T-helper 9 cell (primary cell): ENCODE measurements at regions not wholly inside any gene's neighbourhood (a gene's known extent, or its start where the extent isn't known, plus 50 kb on each side); places are given as distances from the start of the nearest gene placed in this dataset.
"Not testable (repeated sequence)": the region's sequence is repeated elsewhere in the genome, so short reads cannot be mapped to it uniquely, and the experiment has no call there.

Source experiments
- DNase-seq: peaks from one replicate; pipeline ENCODE4 v3.0.0-alpha.2; 2020

- no peak for DNase-seq
Measured at GRCh38 chr5:15191012-15191411, 309.0 kb upstream of the FBXL7 start.

- DNase-seq = no peak
Measured at GRCh38 chr5:15183520-15183919, 311.9 kb upstream of the ANKH start.

DNA sequence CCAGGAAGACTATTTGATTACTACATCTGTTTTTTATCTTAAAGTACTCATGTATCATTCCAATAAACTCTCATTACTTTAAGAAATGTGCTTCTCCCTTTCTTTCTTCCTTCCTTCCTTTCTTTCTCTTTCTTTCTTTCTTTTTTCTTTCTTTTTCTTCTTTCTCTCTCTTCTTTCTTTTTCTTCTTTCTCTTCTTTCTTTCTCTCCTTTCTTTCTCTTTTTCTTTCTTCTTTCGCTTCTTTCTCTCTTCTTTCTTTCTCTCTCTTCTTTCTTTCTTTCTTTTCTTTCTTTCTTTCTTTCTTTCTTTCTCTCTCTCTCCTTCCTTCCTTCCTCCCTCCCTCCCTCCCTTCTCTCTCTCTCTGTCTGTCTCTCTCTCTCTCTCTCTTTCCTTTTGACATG is 298.6 kb upstream of the ANKH start:
- no peak for DNase-seq

DNA sequence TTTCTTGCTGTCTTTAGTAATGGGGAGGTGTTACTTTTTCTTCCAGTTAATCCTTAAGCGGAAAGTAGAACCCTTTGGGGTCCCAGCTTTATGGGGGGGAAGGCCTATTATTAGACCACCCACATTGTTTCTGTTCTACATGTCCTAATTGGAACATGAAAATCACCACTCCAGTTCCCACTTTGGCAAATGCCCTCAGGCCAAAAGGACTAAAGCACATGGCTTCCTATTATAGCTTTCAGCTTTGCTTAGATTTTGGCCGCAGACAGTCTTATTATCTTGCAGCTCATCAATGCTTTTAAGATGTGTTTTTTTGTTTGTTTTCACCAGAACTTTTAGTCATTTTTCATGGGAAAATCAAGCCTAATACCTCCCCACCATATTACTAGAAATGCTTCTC is 296.8 kb upstream of the ANKH start:
- no peak for DNase-seq

DNA sequence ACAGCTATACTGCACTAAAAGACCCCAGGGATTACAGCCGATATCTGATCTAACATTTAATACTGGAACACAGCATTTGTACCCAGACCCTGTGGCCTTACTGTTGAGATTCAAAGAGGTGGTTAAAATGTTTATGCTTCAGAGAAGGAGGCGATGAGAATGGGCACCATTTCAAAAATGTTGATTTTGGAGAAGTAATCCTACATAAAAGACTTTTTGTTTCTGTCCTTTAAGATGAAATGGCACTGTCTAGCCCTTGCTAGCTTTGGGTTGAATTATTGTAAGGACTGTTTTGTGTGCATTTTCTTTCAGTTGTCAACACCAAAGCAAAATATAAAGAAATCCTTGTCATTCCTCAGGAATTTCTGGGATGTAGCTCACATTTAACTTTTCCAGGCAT is 288.5 kb upstream of the ANKH start:
- no peak for DNase-seq

- DNase-seq = no peak
Measured at GRCh38 chr5:15159606-15160005, 288.0 kb upstream of the ANKH start.

DNA sequence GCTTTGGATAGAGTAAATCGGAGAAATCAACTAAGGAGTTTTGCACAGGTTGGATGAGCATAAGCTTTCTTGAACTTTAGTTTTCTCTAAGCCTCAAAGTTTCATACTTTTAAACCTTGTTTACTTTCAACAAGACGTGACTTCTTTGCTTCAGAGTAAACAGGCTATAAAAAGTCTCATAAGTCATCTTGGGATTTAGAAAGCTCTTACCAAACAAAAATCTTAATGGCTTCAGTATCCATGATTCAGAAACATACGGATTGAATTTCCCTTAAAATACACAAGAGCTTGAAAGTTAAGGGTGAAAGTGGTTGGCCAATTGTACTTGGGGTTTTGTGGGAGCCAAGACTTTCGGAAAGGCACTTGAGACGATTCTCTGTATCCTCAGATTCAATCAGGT is 270.9 kb upstream of the ANKH start:
- DNase-seq = no peak

GRCh38 chr5:15137414-15137813 is 265.8 kb upstream of the ANKH start:
- no peak for DNase-seq

DNA sequence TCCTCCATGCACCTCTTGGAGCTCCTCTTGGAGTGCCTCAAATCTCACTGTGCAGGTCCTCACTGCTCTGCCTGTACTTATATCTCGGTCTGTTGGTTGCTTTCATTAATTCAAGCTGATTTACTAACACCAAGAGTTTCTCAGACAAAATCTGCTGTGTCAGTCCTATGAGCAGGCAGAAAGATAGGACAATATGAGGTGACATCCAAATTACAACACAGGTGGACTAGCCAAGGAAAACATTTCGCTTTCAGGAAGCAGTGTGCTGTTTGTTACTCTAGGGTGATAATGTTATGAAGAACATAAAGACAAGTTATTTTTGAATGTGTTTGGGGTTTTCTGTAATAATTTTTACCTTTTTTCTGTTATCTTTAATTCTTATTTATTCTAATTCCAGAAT is 264.1 kb upstream of the ANKH start:
- DNase-seq = no peak

DNA sequence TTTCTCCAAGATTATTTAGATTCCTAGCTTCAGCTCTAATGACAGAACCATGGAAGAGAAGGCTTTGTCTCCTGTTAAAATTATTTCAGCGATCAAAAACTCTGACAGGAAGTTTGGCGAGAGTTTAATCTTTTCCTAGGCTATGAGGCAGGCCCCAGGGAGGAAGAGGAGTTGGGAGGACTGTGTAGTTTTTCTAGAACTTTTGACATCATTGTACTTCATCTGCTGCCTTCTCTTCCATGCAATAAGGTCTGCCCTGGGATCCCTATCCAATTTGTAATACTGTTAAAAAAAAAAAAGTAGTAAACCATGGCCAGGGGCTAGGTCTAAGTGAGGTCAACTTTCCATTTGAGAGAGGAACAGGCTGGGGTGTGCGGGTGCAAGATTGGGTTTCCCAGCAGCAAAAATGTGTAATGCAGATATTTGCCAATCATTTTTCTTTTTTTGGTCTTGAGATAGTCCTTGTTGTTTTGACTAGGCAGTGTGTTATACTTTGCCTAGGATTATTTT is 261.9 kb upstream of the ANKH start:
- no peak for DNase-seq

- no peak for DNase-seq
Measured at GRCh38 chr5:15132816-15133405, 261.3 kb upstream of the ANKH start.

GRCh38 chr5:15131909-15132308 is 260.3 kb upstream of the ANKH start:
- no peak for DNase-seq

- DNase-seq = no peak
Measured at GRCh38 chr5:15124871-15125568, 253.4 kb upstream of the ANKH start.

- no peak for DNase-seq
Measured at GRCh38 chr5:15124461-15124860, 252.9 kb upstream of the ANKH start.

DNA sequence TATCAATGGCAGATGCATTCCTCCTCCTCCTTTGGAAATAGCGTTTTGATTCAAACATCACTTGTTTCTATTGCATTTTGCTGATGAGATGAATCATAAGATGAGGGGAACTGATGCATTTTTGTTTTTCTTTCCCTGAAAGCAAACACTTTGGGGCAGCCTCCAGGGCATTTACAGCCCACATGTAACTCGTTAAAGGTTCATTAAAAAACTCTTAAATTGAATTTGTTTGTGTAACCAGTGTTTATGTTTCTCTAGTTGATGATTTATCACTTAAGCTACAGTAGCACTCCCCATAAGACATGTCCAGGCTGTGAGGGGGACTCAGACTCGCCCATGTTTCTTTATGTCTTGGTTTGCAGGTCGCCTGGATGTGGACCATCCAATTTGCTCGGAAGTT is 246.1 kb upstream of the ANKH start:
- no peak for DNase-seq

- DNase-seq = no peak
Measured at GRCh38 chr5:15116996-15117395, 245.4 kb upstream of the ANKH start.

DNA sequence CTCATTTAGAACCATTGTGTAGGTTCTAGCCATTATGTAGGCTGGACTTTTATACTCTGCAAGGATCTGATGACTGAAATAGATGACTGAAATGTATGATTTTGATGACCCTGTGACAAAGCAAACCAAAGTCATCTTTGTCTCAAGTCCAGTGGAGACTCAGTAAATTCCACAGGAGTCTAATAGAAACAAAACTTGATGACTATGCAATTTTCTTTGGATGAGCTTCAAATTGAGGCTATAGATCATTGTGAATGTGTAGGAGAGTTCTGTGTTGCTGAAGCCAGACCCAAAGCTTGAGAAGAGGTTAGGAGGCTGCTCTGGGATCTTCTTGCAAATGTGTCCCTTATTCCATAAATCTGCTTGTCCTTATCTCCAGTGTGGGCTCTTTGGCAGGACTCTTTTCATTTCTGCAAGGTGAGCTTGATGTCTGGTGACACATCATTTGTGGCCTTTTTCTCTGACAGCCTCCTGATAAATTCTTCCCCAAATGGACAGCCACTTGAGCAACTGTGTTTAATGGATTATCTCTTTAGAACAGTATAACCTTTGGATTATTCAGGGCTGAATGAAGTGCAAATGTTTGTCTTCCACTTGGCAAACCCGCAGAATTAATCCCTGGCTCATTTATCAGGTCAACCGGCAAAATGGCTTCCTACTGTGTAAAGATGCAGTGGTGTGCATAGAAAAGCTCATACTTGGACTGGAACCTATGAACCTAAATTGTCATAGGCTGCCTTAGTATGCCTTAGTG is 235.1 kb upstream of the ANKH start:
- DNase-seq = no peak

DNA sequence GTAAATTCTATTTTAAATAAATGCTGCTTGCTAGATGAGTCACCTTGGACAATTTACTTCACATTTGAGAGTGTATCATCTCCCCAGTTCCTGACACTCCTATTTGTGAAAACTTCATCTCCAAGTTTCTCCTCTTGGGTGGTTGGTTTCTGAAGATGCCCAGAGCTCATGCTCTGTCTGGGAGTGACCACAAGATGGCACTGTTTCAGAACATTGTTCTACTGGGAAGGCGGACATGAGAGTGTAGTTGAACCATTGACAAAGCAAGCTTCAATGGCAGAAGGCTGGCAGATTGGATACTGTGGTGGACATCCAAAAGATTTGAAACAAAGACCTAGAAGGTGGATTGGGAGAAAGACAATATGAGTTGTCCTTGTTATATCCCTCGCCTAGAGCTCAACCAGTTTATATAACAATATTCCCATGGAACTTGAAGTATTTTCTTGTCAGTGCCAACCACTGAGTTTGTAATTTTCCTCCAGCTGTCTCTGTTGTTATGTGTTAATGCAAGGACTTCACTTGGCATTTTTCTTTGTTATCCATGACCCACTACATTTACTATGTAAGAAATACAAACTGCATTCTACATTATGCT is 234.3 kb upstream of the ANKH start:
- DNase-seq = no peak

DNA sequence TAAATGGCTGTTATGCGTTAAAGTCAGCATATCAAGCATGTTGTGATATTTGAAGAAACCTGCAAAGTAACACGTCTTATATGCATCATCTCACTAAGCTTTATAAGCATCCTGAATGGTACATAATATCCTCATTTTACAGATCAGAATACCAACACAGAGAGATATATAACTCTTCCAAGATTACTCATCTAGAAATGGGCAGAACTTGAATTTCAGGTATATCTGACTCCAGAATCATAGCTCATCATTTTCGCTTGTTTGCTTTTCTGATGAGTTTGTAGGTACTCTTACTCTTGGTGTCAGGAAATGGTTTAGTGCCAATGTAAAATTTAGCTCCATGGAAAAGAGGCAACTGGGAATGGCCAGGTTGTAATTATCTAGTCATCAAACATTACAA is 232.3 kb upstream of the ANKH start:
- no peak for DNase-seq

GRCh38 chr5:15103130-15103529 is 231.6 kb upstream of the ANKH start:
- no peak for DNase-seq

GRCh38 chr5:15097552-15097951 is 226.0 kb upstream of the ANKH start:
- DNase-seq = no peak

GRCh38 chr5:15096686-15097085 is 225.1 kb upstream of the ANKH start:
- not testable (repeated sequence) for DNase-seq

GRCh38 chr5:15092801-15093200 is 221.2 kb upstream of the ANKH start:
- DNase-seq = no peak

DNA sequence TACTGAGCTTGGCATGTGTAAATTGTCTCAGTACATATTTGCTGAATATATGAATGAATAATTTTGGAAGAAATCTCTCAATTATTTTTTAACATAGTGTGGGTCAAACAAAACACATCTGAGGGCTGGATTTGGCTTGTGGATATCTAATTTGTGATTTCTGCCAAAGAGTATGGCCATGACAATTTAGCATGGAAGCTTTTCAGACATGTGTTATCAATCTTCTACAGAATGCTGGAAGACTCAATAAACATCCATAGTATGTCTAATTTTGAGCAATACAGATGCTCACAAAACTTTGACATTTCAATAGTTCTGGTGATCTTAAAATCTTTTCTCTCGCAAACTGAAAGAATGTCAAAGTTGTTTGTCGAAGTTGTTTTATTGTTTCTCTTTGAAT is 214.1 kb upstream of the ANKH start:
- no peak for DNase-seq
